ENCODE measurements at regions not wholly inside any gene's neighbourhood (a gene's known extent, or its start where the extent isn't known, plus 50 kb on each side); places are given as distances from the start of the nearest gene placed in this dataset.

DNA sequence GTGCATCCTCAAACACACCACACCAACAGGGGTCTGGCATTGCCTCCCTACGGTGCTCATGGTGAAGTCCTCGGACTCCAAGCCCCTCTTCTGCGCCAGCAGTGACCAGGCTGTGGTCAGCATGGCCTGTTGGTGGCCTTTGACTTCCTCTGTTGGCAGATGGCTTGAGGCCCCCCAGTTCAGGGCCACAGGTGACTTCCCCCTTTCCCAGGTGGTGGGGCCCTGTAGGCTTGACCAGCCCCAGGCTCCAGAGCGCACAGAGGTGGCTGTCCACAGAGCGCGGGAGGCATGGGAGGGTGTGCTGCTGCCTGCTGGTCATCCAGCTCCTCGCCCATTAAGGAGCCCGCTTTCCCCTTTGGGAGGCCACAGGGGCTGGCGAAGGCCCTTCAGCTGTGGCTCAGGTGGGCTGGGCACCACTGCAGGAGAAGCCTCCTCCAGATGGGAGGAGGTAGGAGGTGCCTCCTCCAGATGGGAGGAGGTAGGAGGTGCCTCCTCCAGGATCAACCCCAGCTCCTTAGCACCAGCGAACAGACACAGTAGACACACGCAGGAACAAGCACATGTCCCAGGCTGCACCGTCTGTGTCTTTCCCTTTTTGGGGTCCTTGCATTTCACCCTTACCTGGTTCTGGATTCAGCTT, 52.1 kb upstream of the BHLHE23 start:
- DNase-seq (ENCODE audit: low read depth in 3 of 3, low spot score in 1 of 3), result no peak

DNA sequence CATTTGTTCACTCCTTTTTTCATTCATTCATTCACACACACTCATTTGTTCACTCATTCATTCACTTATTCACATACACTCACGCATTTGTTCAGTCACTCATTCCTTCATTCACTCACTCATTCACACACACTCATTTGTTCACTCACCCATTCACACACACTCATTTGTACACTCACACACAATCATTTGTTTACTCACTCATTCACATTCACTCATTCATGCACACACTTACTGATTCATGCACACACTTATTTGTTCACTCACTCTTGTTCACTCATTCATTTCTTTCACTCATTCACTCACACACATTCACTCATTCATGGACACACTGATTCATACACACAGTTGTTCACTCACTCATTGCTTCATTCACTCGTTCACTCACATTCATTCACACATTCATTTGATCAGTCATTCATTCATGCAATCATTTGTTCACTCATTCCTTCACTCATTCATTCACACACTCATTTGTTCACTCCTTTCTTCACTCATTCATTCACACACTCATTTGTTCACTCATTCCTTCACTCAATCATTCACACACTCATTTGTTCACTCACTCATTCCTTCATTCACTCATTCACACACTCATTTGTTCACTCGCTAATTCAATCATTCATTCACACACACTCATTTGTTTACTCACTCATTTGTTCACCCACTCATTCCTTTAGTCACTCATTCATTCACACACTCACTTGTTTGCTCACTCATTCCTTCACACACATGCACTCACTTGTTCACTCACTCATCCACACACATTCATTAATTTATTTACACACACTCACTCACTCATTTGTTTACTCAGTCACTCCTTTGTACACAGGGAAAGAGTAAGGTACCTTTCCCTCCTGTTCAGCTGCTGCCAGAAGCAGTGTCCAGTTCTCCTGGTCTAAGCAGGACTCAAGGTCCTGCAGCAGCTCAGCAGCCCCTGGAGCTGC, 50.7 kb upstream of the BHLHE23 start:
- no peak for DNase-seq (ENCODE audit: low read depth in 3 of 3, low spot score in 1 of 3)

DNA sequence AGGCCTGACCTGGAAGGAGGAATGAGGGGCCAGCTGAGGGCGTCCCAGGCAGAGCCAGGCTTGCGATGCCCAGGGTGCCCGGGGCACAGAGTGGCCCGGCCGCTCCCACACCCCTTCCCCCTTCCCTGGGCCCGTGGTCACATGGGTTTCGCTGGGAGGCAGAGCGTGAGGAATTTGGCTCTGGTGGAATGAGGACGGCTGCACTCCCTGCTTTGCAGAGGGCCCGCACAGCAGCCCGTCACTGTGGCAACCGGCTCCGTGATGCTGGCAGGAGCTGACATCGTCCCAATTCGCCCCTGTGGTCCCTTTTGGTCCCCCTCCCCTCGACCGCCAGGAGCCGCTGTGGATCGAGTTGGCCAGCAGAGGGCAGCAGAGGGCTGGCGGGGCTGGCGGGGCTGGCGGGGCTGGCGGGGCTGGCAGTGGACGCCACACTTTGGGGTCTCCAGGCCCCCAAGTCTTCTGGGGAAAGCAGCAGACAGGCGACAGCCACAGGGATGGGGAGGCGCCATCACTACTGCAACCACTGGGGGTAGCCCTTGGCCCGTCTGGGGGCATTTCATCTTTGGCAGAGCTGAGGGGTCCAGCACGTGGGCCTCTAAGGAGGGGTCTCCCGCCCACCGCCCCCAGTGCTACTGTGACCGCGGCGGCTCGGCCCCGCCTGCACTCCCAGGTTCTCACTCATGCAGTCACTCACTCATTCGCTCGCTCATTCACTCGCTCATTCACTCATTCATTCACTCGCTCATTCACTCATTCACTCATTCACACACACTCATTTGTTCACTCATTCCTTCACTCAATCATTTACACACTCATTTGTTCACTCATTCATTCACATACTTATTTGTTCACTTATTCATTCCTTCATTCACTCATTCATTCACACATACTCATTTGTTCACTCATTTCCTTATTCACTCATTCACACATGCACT, 49.7 kb upstream of the BHLHE23 start:
- DNase-seq (ENCODE audit: low read depth in 3 of 3, low spot score in 1 of 3), result peak in 1 of 3 donors; percentile 31

Data from stimulated activated CD4-positive, alpha-beta T cell treated with anti-CD3 and anti-CD28 coated beads, TNF-alpha, amount 100 ng/mL, for 1 hour (primary cell).